ENCODE measurements at regions not wholly inside any gene's neighbourhood (a gene's known extent, or its start where the extent isn't known, plus 50 kb on each side); places are given as distances from the start of the nearest gene placed in this dataset.

- TF ChIP-seq, protein P1, sequence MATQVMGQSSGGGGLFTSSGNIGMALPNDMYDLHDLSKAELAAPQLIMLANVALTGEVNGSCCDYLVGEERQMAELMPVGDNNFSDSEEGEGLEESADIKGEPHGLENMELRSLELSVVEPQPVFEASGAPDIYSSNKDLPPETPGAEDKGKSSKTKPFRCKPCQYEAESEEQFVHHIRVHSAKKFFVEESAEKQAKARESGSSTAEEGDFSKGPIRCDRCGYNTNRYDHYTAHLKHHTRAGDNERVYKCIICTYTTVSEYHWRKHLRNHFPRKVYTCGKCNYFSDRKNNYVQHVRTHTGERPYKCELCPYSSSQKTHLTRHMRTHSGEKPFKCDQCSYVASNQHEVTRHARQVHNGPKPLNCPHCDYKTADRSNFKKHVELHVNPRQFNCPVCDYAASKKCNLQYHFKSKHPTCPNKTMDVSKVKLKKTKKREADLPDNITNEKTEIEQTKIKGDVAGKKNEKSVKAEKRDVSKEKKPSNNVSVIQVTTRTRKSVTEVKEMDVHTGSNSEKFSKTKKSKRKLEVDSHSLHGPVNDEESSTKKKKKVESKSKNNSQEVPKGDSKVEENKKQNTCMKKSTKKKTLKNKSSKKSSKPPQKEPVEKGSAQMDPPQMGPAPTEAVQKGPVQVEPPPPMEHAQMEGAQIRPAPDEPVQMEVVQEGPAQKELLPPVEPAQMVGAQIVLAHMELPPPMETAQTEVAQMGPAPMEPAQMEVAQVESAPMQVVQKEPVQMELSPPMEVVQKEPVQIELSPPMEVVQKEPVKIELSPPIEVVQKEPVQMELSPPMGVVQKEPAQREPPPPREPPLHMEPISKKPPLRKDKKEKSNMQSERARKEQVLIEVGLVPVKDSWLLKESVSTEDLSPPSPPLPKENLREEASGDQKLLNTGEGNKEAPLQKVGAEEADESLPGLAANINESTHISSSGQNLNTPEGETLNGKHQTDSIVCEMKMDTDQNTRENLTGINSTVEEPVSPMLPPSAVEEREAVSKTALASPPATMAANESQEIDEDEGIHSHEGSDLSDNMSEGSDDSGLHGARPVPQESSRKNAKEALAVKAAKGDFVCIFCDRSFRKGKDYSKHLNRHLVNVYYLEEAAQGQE (IDR thresholded peaks at IDR 0.05; ENCODE audit: low read depth) = no peak
- no peak for TF ChIP-seq JUND (IDR thresholded peaks at IDR 0.05)
- TF ChIP-seq POLR2A (IDR thresholded peaks at IDR 0.05; ENCODE audit: borderline replicate concordance, extremely low read depth, insufficient read depth, insufficient read length) = no peak
- TF ChIP-seq EZH2 (IDR thresholded peaks at IDR 0.05) = no peak
- TF ChIP-seq ZBTB33 (IDR thresholded peaks at IDR 0.05; ENCODE audit: extremely low read depth, insufficient replicate concordance, low read length) = no peak
- TF ChIP-seq CTCF (IDR thresholded peaks at IDR 0.05 in 2 of 3, conservative IDR thresholded peaks at IDR 0.05 in 1 of 3; ENCODE audit: borderline replicate concordance in 1 of 3, insufficient read depth in 1 of 3, low read depth in 2 of 3, low read length in 2 of 3) = no peak
- no peak for TF ChIP-seq ZNF274 (IDR thresholded peaks at IDR 0.05; ENCODE audit: low read depth, low read length)
- TF ChIP-seq CEBPB (IDR thresholded peaks at IDR 0.05; ENCODE audit: low read depth) = no peak
- TF ChIP-seq RAD21 (IDR thresholded peaks at IDR 0.05; ENCODE audit: low read depth) = no peak
- no peak for TF ChIP-seq EGR1 (IDR thresholded peaks at IDR 0.05; ENCODE audit: low read depth)
These were observed 133.4 kb downstream of the VAPA start for GRCh38 chr18:10047237-10047636.

All from HCT116 (cell line).